ENCODE measurements at regions not wholly inside any gene's neighbourhood (a gene's known extent, or its start where the extent isn't known, plus 50 kb on each side); places are given as distances from the start of the nearest gene placed in this dataset.

DNA sequence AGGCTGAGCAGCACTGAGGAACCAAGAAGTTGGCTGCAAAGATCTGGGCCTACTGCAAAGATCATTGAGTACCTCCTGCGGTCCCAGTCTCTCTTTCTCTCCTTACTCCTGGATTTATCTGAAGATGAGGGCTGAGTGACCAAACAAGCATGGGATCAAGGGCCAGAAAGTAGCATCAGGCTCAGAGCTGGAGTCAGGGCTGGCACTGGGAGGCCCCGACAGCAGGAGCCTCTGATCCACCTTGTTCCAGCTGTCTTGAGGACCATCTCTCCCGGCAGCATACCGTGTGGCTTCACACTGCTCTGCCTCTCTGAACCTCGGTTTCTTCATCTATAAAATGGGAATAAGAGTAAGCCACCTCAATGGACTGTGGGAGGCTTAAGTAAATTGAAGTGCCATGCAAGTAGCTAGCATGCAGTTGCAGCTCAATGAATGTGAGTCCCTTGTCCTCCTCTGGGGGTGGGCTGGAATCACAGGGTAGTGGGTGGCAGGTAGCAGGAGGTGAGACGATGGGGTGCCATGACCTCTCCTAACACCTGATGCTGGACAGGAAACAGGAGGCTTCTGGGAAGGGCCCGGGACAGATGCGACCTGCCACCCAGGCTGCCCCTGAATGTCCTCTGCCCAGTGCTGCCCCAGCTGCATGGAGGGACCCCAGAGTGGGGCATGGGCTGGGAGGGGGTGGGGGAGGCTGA is 52.5 kb upstream of the PRDM11 start:
- TF ChIP-seq E2F6 (IDR thresholded peaks at IDR 0.05; ENCODE audit: borderline replicate concordance, low read depth) (no peak), CTCF (IDR thresholded peaks at IDR 0.05) (no peak), POLR2A (IDR thresholded peaks at IDR 0.05; ENCODE audit: low read length) (no peak), POLR2AphosphoS2 (conservative IDR thresholded peaks at IDR 0.05; ENCODE audit: low read length) (no peak), CBX8 (IDR thresholded peaks at IDR 0.05) (no peak), RCOR1 (IDR thresholded peaks at IDR 0.05; ENCODE audit: low read depth, low read length) (no peak)

Data from A549 (cell line).